ENCODE measurements at regions not wholly inside any gene's neighbourhood (a gene's known extent, or its start where the extent isn't known, plus 50 kb on each side); places are given as distances from the start of the nearest gene placed in this dataset.
"Not testable (repeated sequence)": the region's sequence is repeated elsewhere in the genome, so short reads cannot be mapped to it uniquely, and the experiment has no call there.

DNA sequence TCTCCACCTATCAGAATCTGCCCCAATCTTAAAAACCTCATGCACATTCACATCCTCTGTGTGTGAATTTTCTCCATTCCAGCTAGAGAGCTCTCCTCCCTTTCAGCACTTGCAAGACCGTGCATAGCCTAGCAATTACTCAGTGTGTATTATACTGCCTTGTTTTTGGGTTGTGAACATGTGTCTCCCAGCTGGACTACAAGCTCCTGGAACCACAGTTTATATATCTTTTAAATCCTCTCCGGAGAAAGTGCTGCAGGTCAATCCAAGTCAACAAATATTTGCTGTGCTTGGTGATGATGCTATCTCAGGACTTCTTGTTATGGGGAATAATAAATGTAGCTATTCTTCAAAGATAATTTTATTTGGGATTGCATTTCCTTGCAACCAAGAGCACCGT, 58.2 kb upstream of the MEX3C start:
- POLR2A ChIA-PET, result no interaction called here
- H3K4me3 ChIP-seq (ENCODE audit: low read depth, low read length), result no peak overlapping the region
- TF ChIP-seq, protein P1, sequence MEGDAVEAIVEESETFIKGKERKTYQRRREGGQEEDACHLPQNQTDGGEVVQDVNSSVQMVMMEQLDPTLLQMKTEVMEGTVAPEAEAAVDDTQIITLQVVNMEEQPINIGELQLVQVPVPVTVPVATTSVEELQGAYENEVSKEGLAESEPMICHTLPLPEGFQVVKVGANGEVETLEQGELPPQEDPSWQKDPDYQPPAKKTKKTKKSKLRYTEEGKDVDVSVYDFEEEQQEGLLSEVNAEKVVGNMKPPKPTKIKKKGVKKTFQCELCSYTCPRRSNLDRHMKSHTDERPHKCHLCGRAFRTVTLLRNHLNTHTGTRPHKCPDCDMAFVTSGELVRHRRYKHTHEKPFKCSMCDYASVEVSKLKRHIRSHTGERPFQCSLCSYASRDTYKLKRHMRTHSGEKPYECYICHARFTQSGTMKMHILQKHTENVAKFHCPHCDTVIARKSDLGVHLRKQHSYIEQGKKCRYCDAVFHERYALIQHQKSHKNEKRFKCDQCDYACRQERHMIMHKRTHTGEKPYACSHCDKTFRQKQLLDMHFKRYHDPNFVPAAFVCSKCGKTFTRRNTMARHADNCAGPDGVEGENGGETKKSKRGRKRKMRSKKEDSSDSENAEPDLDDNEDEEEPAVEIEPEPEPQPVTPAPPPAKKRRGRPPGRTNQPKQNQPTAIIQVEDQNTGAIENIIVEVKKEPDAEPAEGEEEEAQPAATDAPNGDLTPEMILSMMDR (IDR thresholded peaks at IDR 0.05; ENCODE audit: insufficient read depth, low read depth, low read length), result no peak
- no peaks in the 10 kb centered on the region for H3K27me3 ChIP-seq (ENCODE audit: control insufficient read depth, insufficient read depth, low read length)
- DNase-seq (ENCODE audit: low read depth), result no peak
- no peaks in the 10 kb centered on the region for H3K36me3 ChIP-seq (ENCODE audit: control insufficient read depth, insufficient read depth, low read length)
- CTCF ChIA-PET, result interaction anchor here (1.0 to 1.2 kb wide), 2 partner anchors 16 to 145 kb away, joined by 3 read pairs; no protein-coding TSS in a partner anchor

DNA sequence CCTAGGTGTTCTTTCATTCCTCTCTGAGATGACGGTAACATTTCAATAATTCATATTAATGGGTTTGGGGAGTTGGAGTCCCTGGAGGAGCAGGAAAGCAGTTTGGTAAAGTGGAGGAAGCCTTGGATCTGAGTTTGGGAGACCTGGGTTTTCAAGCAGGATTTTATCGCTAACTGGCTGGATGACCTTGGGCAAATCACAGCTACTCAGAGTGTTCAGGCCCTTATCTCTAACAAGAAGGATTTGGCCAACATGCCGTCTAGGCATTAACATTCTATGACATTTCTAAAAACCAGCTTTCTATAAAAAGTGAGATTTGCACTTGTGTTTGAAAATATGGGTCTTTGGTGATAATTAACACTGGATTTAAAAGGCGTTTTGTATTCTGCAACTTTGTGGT, 59.7 kb upstream of the MEX3C start:
- no peak for DNase-seq (ENCODE audit: low read depth)
- ChIA-PET CTCF (no interaction called here), POLR2A (no interaction called here)
- TF ChIP-seq, protein P1 (IDR thresholded peaks at IDR 0.05; ENCODE audit: insufficient read depth, low read depth, low read length), result no peak
- H3K27me3 ChIP-seq (ENCODE audit: control insufficient read depth, insufficient read depth, low read length), result no peaks in the 10 kb centered on the region
- no peak overlapping the region for H3K4me3 ChIP-seq (ENCODE audit: low read depth, low read length)
- no peaks in the 10 kb centered on the region for H3K36me3 ChIP-seq (ENCODE audit: control insufficient read depth, insufficient read depth, low read length)

DNA sequence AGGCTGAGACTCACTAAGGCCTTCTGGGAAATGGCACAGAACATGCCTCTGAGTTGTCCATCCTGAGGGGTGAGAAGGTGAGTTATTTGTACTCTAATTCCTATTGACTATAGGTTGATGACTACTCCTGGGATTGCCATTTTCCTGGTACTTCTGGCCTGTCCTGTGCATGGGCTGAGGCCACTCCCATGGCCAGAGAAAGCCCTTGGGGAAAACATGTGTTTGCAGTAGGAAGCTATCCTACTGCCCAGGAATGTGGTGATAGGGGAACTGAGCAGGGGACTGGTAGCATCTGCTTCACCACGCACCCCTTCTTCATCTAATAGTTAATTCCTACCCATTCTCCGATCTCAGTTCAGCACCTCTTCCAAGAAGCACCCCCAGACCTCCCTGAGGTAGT, 62.6 kb upstream of the MEX3C start:
- no peak for DNase-seq (ENCODE audit: low read depth)
- Histone ChIP-seq H3K27me3 (ENCODE audit: control insufficient read depth, insufficient read depth, low read length) (no peaks in the 10 kb centered on the region), H3K4me3 (ENCODE audit: low read depth, low read length) (no peak overlapping the region), H3K36me3 (ENCODE audit: control insufficient read depth, insufficient read depth, low read length) (no peaks in the 10 kb centered on the region)
- TF ChIP-seq, protein P1 (IDR thresholded peaks at IDR 0.05; ENCODE audit: insufficient read depth, low read depth, low read length), result no peak
- POLR2A ChIA-PET, result no interaction called here
- CTCF ChIA-PET, result no interaction called here

DNA sequence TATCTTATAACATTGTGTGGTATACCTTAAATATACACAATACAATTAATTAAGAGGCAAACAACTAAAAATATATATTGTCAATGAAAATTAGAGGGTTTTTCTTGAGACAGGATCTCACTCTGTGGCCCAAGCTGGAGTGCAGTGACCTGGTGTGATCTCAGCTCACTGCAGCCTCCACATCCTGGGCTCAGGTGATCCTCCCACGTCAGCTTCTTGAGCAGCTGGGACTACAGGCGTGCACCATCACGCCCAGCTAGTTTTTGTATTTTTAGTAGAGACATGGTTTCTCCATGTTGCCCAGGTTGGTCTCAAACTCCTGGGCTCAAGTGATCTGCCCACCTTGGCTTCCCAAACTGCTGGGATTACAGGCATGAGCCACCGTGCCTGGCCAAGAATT, 68.6 kb upstream of the MEX3C start:
- not testable (repeated sequence) for DNase-seq (ENCODE audit: low read depth)
- CTCF ChIA-PET, result interaction anchor here (1.8 kb wide), 1 partner anchor 26 kb away, joined by 6 read pairs; no protein-coding TSS in a partner anchor

DNA sequence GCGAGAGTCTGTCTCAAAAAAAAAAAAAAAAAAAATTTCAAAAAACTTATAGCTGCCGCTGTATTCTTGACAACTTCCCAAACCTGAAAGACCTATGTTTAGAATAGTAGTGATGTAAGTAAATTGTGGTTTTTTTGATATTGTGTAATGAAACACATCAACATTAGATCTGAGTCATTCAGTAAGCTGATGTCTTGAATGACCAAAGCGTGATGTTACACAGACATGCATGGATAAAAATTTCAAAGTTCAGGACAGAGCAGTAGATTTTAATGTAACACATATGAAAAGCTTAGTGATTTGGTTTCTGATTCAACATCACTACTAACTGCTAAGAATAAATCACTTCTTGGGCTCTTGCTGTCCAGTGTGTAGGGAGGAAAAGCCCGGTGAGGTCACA, 69.3 kb upstream of the MEX3C start:
- DNase-seq (ENCODE audit: low read depth), result no peak
- ChIA-PET POLR2A (no interaction called here), CTCF (interaction anchor here (1.8 kb wide), 1 partner anchor 27 kb away, joined by 6 read pairs; no protein-coding TSS in a partner anchor)
- H3K36me3 ChIP-seq (ENCODE audit: control insufficient read depth, insufficient read depth, low read length), result no peaks in the 10 kb centered on the region
- no peak overlapping the region for H3K4me3 ChIP-seq (ENCODE audit: low read depth, low read length)
- TF ChIP-seq, protein P1 (IDR thresholded peaks at IDR 0.05; ENCODE audit: insufficient read depth, low read depth, low read length), result no peak
- no peaks in the 10 kb centered on the region for H3K27me3 ChIP-seq (ENCODE audit: control insufficient read depth, insufficient read depth, low read length)

More for the DNA sequence above, 68.6 kb upstream of the MEX3C start:
- POLR2A ChIA-PET; H3K36me3 ChIP-seq (ENCODE audit: control insufficient read depth, insufficient read depth, low read length); H3K4me3 ChIP-seq (ENCODE audit: low read depth, low read length); H3K27me3 ChIP-seq (ENCODE audit: control insufficient read depth, insufficient read depth, low read length): not testable (repeated sequence)

DNA sequence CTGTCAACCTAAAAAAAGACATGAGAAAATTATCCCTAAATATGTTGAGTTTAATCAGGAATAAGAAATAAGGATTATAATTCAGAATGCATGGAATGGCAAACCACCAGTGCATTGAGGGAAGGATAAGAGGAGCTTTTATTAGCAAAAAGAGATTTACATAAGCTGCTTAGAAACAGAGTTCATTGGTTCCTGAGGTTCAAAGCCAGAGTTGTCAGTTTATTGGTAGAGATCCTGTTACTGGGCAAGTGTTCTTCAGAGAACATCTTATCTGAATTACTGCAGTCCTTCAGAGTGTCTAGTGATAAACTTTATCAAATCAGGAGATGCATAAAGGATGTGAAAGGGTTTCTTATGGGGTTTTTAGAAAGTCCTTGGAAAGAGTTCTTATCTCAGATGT, 76.0 kb upstream of the MEX3C start:
- H3K4me3 ChIP-seq (ENCODE audit: low read depth, low read length), result no peak overlapping the region
- H3K36me3 ChIP-seq (ENCODE audit: control insufficient read depth, insufficient read depth, low read length), result no peaks in the 10 kb centered on the region
- H3K27me3 ChIP-seq (ENCODE audit: control insufficient read depth, insufficient read depth, low read length), result no peaks in the 10 kb centered on the region
- DNase-seq (ENCODE audit: low read depth), result no peak
- TF ChIP-seq, protein P1 (IDR thresholded peaks at IDR 0.05; ENCODE audit: insufficient read depth, low read depth, low read length), result no peak
- ChIA-PET POLR2A (no interaction called here), CTCF (no interaction called here)
